Panc1 (cell line): ENCODE measurements at regions not wholly inside any gene's neighbourhood (a gene's known extent, or its start where the extent isn't known, plus 50 kb on each side); places are given as distances from the start of the nearest gene placed in this dataset.

Experiments
- ATAC-seq: fragments of 200-7000 bp; cut with Tn5 transposase; 2 replicates; pipeline ENCODE4 v1.9.1; 2020; ENCODE audit warnings: mild to moderate bottlenecking, moderate library complexity
- BruUV-seq: library from RNA; stranded (reverse); fragments of 400-500 nt; replicated peaks from 2 replicates; lab custom pipeline; 2021; lab: Mats Ljungman, UMichigan
- CTCF ChIA-PET: fragments of 300-600 bp; sonication (Branson Sonifier 250); formaldehyde crosslinking; loops from one replicate; lab custom pipeline; 2022; ENCODE audit warnings: antibody characterized with exemption; lab: Charles Lee
- POLR2A ChIA-PET: fragments of 300-600 bp; sonication (Branson Sonifier 250); formaldehyde crosslinking; loops from one replicate; lab custom pipeline; 2022; ENCODE audit warnings: antibody characterized with exemption; lab: Charles Lee
- DNase-seq: peaks from one replicate; pipeline ENCODE4 v3.0.0-alpha.2; 2010; ENCODE audit warnings: low read depth, low spot score
- H3K27ac ChIP-seq: 2 replicates; pipeline ENCODE4 v1.5.1; 2011; ENCODE audit warnings: mild to moderate bottlenecking, low read length, inconsistent platforms
- H3K27me3 ChIP-seq: fragments of 200-500 bp; sonication (Bioruptor generic); 2 replicates; pipeline ENCODE4 v1.6.0; 2014; ENCODE audit warnings: low read length, inconsistent platforms; ENCODE audit not compliant: control insufficient read depth, insufficient read depth
- H3K36me3 ChIP-seq: fragments of 200-500 bp; sonication (Bioruptor generic); 2 replicates; pipeline ENCODE4 v1.5.1; 2014; ENCODE audit warnings: inconsistent platforms, mild to moderate bottlenecking, low read length, moderate library complexity; ENCODE audit not compliant: control insufficient read depth, insufficient read depth
- H3K4me1 ChIP-seq: 2 replicates; pipeline ENCODE4 v1.5.1; 2011; ENCODE audit warnings: inconsistent platforms, mild to moderate bottlenecking, low read length, moderate library complexity; ENCODE audit not compliant: control insufficient read depth, insufficient read depth
- H3K4me3 ChIP-seq, 2 experiments: 2 replicates each; pipeline ENCODE4 v1.5.1; 2011 to 2012; ENCODE audit warnings: low read depth in 2 of 2, low read length in 2 of 2, mild to moderate bottlenecking in 2 of 2, inconsistent platforms in 1 of 2, moderate library complexity in 1 of 2
- H3K9me3 ChIP-seq: fragments of 200-500 bp; sonication (Bioruptor generic); 2 replicates; pipeline ENCODE4 v1.5.1; 2014; ENCODE audit warnings: low read depth, mild to moderate bottlenecking, inconsistent platforms, low read length, moderate library complexity; ENCODE audit not compliant: control insufficient read depth, insufficient read depth
- CTCF ChIP-seq: fragments of 450-650 bp; IDR thresholded peaks from 2 replicates; pipeline ENCODE4 v1.5.1; 2017; ENCODE audit warnings: mild to moderate bottlenecking
- POLR2AphosphoS5 ChIP-seq: IDR thresholded peaks from 2 replicates; pipeline ENCODE4 v1.6.1; 2012; ENCODE audit warnings: mild to moderate bottlenecking, low read depth, low read length, moderate library complexity
- SIN3A ChIP-seq: IDR thresholded peaks from 2 replicates; pipeline ENCODE4 v1.6.1; 2012; ENCODE audit warnings: low read depth, mild to moderate bottlenecking, low read length, moderate library complexity, borderline replicate concordance; ENCODE audit not compliant: insufficient read depth
- TCF7L2 ChIP-seq: IDR thresholded peaks from 2 replicates; pipeline ENCODE4 v1.6.1; 2011; ENCODE audit warnings: mild to moderate bottlenecking, low read depth, low read length, inconsistent platforms
- in situ Hi-C: cut with HindIII; loops from 2 replicates; pipeline ENCODE4 v1.10.0; 2016; ENCODE audit warnings: low sequenced_read_pairs, low pct_unique_long_range_greater_than_20kb
- intact Hi-C: fragments of 100-400 bp; cut with micrococcal nuclease; formaldehyde crosslinking; loops from one replicate; pipeline ENCODE4 v1.10.0; 2022; ENCODE audit not compliant: unreplicated experiment
- TF ChIP-seq, protein P1 (sequence below), 2 experiments: IDR thresholded peaks; 2 replicates each; pipeline ENCODE4 v1.6.1; 2011 to 2012; ENCODE audit warnings: low read depth in 2 of 2, control low read depth in 1 of 2, low read length in 1 of 2, mild to moderate bottlenecking in 1 of 2, moderate library complexity in 1 of 2; ENCODE audit not compliant: insufficient read depth in 1 of 2

DNA sequence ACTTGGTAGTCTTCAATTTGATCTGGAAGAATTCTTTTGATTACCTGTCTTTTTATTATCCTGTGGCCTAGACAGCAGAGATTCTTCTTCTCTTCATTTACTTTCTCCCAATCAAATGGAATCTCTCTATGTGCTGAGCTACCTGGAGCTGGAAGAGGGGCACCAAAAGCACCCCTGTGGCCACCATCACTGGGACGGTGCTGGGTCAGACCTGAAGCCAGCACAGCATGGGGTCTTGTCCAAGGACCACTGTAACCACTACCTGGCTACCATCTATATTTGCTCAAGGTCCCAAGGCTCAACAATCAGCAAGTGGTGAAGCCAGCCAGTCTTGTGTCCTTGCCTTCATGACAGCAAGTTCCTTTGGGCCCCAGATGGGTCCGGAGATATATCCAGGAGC, 186.6 kb downstream of the JRKL start:
- in situ Hi-C loops (no loop called here), intact Hi-C loops (no loop called here)
- ChIA-PET CTCF (no interaction called here), POLR2A (no interaction called here)
- TF ChIP-seq TCF7L2 (no peak), CTCF (no peak), SIN3A (no peak), POLR2AphosphoS5 (no peak)
- TF ChIP-seq, protein P1, sequence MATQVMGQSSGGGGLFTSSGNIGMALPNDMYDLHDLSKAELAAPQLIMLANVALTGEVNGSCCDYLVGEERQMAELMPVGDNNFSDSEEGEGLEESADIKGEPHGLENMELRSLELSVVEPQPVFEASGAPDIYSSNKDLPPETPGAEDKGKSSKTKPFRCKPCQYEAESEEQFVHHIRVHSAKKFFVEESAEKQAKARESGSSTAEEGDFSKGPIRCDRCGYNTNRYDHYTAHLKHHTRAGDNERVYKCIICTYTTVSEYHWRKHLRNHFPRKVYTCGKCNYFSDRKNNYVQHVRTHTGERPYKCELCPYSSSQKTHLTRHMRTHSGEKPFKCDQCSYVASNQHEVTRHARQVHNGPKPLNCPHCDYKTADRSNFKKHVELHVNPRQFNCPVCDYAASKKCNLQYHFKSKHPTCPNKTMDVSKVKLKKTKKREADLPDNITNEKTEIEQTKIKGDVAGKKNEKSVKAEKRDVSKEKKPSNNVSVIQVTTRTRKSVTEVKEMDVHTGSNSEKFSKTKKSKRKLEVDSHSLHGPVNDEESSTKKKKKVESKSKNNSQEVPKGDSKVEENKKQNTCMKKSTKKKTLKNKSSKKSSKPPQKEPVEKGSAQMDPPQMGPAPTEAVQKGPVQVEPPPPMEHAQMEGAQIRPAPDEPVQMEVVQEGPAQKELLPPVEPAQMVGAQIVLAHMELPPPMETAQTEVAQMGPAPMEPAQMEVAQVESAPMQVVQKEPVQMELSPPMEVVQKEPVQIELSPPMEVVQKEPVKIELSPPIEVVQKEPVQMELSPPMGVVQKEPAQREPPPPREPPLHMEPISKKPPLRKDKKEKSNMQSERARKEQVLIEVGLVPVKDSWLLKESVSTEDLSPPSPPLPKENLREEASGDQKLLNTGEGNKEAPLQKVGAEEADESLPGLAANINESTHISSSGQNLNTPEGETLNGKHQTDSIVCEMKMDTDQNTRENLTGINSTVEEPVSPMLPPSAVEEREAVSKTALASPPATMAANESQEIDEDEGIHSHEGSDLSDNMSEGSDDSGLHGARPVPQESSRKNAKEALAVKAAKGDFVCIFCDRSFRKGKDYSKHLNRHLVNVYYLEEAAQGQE (IDR thresholded peaks at IDR 0.05; ENCODE audit: insufficient read depth in 1 of 2, low read depth in 2 of 2, low read length in 1 of 2): no peak
- H3K27me3 ChIP-seq: no peaks in the 10 kb centered on the region
- DNase-seq (no peak), ATAC-seq (no peak)
- BruUV-seq: no TSS peak
- no peaks in the 10 kb centered on the region for H3K4me1 ChIP-seq
- no peak overlapping the region for H3K27ac ChIP-seq
- no peak overlapping the region for H3K4me3 ChIP-seq
- H3K9me3 ChIP-seq: no peaks in the 10 kb centered on the region
- no peaks in the 10 kb centered on the region for H3K36me3 ChIP-seq

DNA sequence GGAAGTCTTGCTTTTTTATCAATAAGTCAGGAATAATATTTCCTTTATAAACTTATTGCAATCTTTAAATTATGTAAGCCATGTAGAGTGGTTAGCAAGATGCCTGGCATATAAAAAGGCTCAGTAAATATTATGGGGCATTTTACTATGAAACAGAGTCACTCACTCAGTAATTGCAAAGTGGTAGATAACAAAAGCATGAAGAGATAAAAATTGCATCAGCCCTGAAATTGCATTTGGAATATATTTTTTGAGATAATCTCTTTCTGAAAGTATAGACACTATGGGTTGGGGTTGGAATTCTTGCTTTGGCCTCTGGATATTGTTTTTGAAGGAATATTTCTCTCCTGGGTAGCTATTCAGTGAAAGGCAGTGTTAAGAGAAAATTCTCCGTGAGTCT, 188.6 kb downstream of the JRKL start:
- POLR2A ChIA-PET: no interaction called here
- BruUV-seq: no TSS peak
- in situ Hi-C loops: no loop called here

More for the DNA sequence above, 188.6 kb downstream of the JRKL start:
- intact Hi-C loops: no loop called here
- Histone ChIP-seq H3K27me3 (no peaks in the 10 kb centered on the region), H3K27ac (no peak overlapping the region), H3K36me3 (no peaks in the 10 kb centered on the region), H3K9me3 (no peaks in the 10 kb centered on the region), H3K4me1 (no peaks in the 10 kb centered on the region), H3K4me3 (no peak overlapping the region)
- TF ChIP-seq, protein P1 (IDR thresholded peaks at IDR 0.05; ENCODE audit: insufficient read depth in 1 of 2, low read depth in 2 of 2, low read length in 1 of 2): no peak
- TF ChIP-seq SIN3A: no peak
- no peak for TF ChIP-seq POLR2AphosphoS5
- TF ChIP-seq TCF7L2: no peak
- TF ChIP-seq CTCF: no peak
- CTCF ChIA-PET: interaction anchor here (0.6 kb wide), 1 partner anchor 1891 kb away, joined by 4 read pairs; no protein-coding TSS in a partner anchor
- DNase-seq (no peak), ATAC-seq (no peak)
